IPS-15b (cell line): ENCODE measurements at regions not wholly inside any gene's neighbourhood (a gene's known extent, or its start where the extent isn't known, plus 50 kb on each side); places are given as distances from the start of the nearest gene placed in this dataset.
"Not testable (repeated sequence)": the region's sequence is repeated elsewhere in the genome, so short reads cannot be mapped to it uniquely, and the experiment has no call there.

Experiments used
- H3K27me3 ChIP-seq: one replicate; pipeline ENCODE4 v1.6.1; 2013; ENCODE audit warnings: low read length; ENCODE audit not compliant: control insufficient read depth, insufficient read depth
- H3K36me3 ChIP-seq: one replicate; pipeline ENCODE4 v1.6.1; 2013; ENCODE audit warnings: low read length; ENCODE audit not compliant: control insufficient read depth, insufficient read depth
- H3K4me1 ChIP-seq: one replicate; pipeline ENCODE4 v1.6.1; 2013; ENCODE audit warnings: mild to moderate bottlenecking, low read length; ENCODE audit not compliant: control insufficient read depth, insufficient read depth
- H3K4me3 ChIP-seq: one replicate; pipeline ENCODE4 v1.5.1; 2013; ENCODE audit warnings: low read depth, low read length
- H3K9ac ChIP-seq: one replicate; pipeline ENCODE4 v1.6.1; 2013; ENCODE audit warnings: low read depth, mild to moderate bottlenecking, low read length
- H3K9me3 ChIP-seq: one replicate; pipeline ENCODE4 v1.6.1; 2013; ENCODE audit warnings: mild to moderate bottlenecking, low read length; ENCODE audit not compliant: control insufficient read depth, insufficient read depth

GRCh38 chrX:2640436-2641150 is 50.5 kb upstream of the CD99 start:
- Histone ChIP-seq H3K9ac (no peak overlapping the region), H3K4me3 (no peak overlapping the region), H3K27me3 (no peaks in the 10 kb centered on the region), H3K4me1 (no peaks in the 10 kb centered on the region), H3K9me3 (no peaks in the 10 kb centered on the region), H3K36me3 (peaks cover 4% of the 10 kb centered on the region)

- Histone ChIP-seq H3K9me3 (no peaks in the 10 kb centered on the region), H3K27me3 (no peaks in the 10 kb centered on the region), H3K9ac (no peak overlapping the region), H3K4me1 (no peaks in the 10 kb centered on the region), H3K36me3 (peaks cover 4% of the 10 kb centered on the region), H3K4me3 (no peak overlapping the region)
Measured at GRCh38 chrX:2638279-2638678, 52.8 kb upstream of the CD99 start.

GRCh38 chrX:2635342-2635741 is 55.8 kb upstream of the CD99 start:
- Histone ChIP-seq H3K9me3 (no peaks in the 10 kb centered on the region), H3K27me3 (no peaks in the 10 kb centered on the region), H3K36me3 (peaks cover 4% of the 10 kb centered on the region), H3K9ac (no peak overlapping the region), H3K4me1 (no peaks in the 10 kb centered on the region), H3K4me3 (no peak overlapping the region)

GRCh38 chrX:2632533-2633504 is 58.3 kb upstream of the CD99 start:
- H3K36me3 ChIP-seq = no peaks in the 10 kb centered on the region
- H3K27me3 ChIP-seq = no peaks in the 10 kb centered on the region
- H3K9ac ChIP-seq = no peak overlapping the region

GRCh38 chrX:2631743-2632532 is 59.2 kb upstream of the CD99 start:
- Histone ChIP-seq H3K27me3 (no peaks in the 10 kb centered on the region), H3K4me3 (no peak overlapping the region), H3K9ac (no peak overlapping the region), H3K4me1 (no peaks in the 10 kb centered on the region), H3K36me3 (peaks cover 4% of the 10 kb centered on the region), H3K9me3 (no peaks in the 10 kb centered on the region)

More at GRCh38 chrX:2632533-2633504, 58.3 kb upstream of the CD99 start:
- Histone ChIP-seq H3K4me3 (no peak overlapping the region), H3K9me3 (no peaks in the 10 kb centered on the region), H3K4me1 (no peaks in the 10 kb centered on the region)

GRCh38 chrX:2630935-2631742 is 60.0 kb upstream of the CD99 start:
- H3K4me3 ChIP-seq, H3K27me3 ChIP-seq, H3K9me3 ChIP-seq, H3K9ac ChIP-seq, H3K4me1 ChIP-seq, H3K36me3 ChIP-seq: not testable (repeated sequence)

GRCh38 chrX:2630008-2630934 is 60.8 kb upstream of the CD99 start:
- not testable (repeated sequence) for H3K4me3 ChIP-seq, H3K9me3 ChIP-seq

GRCh38 chrX:2629316-2630007 is 61.6 kb upstream of the CD99 start:
- H3K9ac ChIP-seq = no peak overlapping the region
- no peaks in the 10 kb centered on the region for H3K9me3 ChIP-seq
- H3K36me3 ChIP-seq = peaks cover 4% of the 10 kb centered on the region
- no peaks in the 10 kb centered on the region for H3K4me1 ChIP-seq
- H3K4me3 ChIP-seq = no peak overlapping the region
- no peaks in the 10 kb centered on the region for H3K27me3 ChIP-seq

More at GRCh38 chrX:2630008-2630934, 60.8 kb upstream of the CD99 start:
- H3K36me3 ChIP-seq, H3K9ac ChIP-seq, H3K4me1 ChIP-seq, H3K27me3 ChIP-seq: not testable (repeated sequence)

GRCh38 chrX:2628751-2629315 is 62.3 kb upstream of the CD99 start:
- no peak overlapping the region for H3K4me3 ChIP-seq

More at GRCh38 chrX:2628751-2629315, 62.3 kb upstream of the CD99 start:
- Histone ChIP-seq H3K36me3 (peaks cover 4% of the 10 kb centered on the region), H3K4me1 (no peaks in the 10 kb centered on the region), H3K9ac (no peak overlapping the region), H3K27me3 (no peaks in the 10 kb centered on the region), H3K9me3 (no peaks in the 10 kb centered on the region)
